HG02623 (cell line): ENCODE measurements at regions not wholly inside any gene's neighbourhood (a gene's known extent, or its start where the extent isn't known, plus 50 kb on each side); places are given as distances from the start of the nearest gene placed in this dataset.

Source experiments
- ATAC-seq: cut with Tn5 transposase; IDR thresholded peaks from one replicate; pipeline ENCODE4 v1.9.1; 2021; ENCODE audit warnings: moderate library complexity; ENCODE audit not compliant: unreplicated experiment

DNA sequence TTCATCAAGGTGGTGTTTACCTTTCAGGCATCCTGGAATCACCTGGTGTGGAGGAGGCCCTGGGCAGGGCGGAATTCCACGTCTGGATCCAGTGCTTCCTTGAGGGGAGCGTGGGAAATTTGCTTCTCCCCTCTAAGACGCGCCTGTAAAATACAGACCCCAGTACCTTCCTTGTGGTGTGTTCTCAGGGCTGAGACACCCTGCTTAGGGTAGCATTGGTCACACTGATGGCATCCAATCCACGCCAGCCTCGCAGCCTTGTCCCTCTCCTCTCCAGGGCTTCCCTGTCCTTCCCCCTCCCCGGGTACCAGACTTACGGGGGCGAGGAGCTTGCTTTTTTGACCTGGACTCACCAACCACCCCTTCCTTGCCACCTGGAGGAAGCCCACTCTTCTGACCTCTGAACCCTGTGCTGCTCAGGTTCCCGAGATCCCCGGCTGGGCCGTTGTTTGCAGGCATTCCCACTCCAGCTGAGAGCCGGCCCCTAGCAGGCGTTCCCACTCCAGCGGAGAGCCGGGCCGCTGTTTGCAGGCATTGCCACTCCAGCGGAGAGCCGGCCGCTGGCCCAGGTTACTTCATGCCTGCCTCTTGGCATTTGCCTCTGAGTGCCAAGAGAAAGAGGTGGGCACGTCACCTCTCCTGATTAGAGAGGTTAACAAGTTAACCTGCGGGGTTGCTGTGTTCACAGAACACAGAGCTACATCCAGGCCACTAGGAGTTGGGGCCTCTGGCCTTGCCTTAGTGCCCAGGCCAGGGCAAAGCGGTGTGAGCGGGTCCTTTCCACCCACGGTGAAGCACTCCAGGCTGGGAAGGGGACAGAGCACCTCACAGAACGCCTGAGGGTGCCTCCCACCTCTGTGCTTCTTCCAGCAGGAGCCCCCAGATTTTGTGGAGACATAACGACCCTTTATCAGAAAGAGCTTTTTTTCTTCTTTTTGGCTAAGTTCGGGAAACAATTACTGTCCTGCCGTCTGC lies 254.0 kb upstream of the PPP2R2D start:
- ATAC-seq, result no peak

DNA sequence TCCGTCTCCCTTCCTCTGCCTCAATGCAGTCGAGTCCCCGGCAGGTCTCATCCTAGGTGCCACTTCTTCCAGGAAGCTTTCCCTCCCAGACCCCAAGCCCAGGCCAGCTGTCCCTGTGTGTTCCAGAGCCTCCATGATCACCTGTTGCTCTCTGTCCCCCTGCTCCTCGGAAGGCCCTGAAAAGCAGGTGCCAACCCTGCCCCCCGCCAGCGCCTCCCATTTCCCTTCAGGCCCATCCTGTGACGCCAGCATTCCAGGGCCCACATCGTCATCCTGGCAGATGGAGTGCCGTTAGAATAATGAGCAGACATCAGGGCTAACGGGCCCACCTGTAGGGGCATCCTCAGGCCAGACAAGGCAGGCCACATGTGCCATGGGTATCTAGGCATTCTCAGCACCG lies 253.0 kb upstream of the PPP2R2D start:
- ATAC-seq, result no peak

DNA sequence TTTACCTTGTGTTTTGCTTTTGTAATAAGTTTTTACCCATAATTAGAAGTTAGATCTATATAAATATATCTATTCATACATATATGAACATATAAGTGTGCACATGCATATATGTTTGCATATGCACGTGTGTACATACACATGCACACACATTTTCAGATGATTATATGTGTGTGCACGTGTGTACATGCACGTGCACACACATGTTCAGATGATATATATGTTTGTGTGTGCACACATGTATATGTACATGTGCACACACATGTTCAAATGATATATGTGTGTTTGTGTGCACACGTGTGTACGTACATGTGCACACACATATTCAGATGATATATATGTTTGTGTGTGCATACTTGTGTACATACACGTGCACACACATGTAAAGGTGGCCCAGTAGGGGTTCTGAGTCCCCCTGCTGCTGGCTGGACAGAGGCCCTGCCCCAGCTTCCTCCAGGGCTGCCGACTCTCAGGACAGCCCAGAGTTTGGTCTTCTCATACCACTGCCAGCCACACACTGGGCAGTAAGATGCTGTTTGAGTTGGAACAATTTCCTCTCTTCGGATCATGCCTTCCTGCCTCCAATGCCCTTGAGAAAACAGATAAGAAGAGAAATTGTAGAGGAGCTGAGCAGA lies 252.3 kb upstream of the PPP2R2D start:
- ATAC-seq, result no peak

DNA sequence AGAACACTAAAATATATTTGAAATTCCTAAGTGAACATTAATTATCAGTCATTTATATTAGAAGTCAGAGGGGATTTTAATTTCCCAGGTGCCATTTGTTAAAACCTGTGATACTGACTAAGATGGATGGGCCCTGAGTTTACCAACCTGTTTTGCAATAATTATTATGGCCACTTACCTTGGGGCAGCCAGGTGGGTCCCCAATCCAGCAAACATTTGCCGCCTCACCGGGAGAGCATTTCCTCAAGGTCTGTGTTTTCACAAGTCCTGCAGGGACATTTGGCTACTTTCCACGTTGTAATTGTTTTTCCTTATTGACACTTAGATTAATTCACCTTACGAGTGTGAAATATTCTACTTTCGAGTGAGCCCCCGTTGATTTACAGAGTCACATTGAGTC lies 251.2 kb upstream of the PPP2R2D start:
- no peak for ATAC-seq

DNA sequence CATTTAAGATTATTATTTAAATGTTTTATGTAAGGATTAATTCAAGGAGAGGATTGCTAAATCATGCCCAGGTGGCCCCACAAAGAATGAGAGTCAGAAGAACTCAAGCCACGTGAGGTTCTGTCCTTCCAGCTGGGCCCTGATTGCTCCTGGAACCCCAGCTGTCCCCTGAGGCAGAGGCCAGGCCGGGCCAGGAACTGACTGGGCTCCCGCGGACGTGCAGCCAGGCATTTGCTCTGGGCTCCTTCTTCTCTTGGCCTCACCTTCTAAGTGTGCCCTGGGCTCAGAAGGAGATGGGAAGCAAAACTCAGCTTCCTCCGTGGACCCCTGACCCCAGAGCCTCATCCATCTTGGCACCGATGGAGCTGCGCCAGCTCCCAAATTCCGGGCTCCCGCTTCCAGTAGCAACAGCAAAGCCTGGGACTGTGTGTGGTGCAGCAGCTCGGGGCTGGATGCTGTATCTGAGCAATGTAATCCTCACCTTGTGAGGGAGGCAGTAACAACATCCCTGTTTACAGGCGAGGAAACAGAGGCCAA lies 250.6 kb upstream of the PPP2R2D start:
- ATAC-seq, result no peak

DNA sequence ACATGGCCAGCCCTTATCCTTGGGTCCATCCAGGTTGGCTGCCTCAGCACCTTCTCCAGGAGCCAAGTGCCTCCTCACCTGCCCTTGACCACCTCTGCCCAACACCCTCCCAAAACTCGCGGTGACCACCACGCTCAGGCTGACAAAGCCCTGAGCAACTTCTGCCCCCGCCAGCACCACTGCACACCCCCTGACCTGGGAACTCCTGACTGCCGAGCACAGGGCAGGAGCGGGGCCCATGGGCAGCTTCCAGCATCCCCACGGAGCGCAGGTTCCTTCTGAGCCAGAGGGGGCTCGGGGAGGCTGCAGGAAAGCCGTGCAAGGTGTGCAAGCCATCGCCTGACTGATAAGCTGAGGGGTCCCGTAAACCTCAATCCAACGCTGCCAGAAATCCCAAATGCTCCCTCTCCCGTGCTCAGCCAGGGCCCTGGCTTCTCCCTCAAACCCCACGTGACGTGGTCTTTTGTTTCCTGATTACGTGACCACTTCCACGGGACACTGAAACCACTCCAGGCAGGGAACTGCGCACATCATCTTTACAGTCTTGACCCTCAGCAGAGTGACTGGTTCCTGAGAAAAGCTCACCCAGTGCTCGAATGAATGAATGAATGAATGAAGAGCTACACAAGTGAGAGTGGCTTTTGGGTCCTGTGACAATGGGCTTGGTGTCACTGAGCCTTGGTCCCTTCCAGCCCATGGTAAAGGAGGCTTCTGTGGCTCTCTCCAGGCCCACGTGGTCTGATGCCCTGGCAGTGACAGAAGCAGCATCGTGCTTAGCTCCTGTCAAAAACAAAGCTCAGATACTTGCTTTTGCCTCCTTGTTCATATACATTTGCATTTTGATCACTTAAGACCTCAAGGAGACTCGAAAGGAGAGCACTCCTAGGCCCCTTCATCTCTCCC lies 249.8 kb upstream of the PPP2R2D start:
- ATAC-seq, result no peak

- no peak for ATAC-seq
Measured at GRCh38 chr10:131651674-131652437, 249.0 kb upstream of the PPP2R2D start.

DNA sequence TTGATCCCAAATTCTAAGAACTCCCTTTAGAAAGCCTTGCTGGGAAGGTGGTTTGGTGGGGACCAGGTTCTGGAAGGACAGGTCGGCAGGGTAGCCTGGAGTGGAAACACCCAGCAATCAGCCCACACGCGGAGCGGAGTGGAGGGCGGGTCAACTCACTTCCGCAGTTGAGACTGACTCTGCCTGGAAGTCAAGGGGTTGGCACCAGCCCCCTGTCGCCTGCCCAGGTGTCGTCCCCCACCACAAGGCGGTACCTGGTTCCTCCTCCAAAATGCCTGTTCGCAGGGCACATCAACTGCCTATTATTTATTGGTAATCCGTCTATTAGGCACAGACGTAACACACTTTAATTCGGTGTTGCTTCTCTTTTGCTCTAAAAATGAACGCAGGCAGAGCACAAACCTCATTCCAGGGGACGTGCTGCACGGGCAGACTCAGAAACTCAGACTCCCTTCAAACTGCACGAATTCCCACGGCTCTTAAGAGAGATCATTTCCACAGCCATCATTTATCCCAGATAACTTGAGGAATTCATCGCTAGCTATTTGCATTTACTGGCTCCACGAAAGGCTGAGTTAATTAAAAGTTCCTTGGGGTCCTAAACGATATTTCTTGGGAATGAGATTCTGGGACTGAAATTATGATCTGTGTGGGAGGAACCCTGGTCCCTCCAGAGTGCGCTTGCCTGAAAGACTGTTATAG lies 248.2 kb upstream of the PPP2R2D start:
- no peak for ATAC-seq

DNA sequence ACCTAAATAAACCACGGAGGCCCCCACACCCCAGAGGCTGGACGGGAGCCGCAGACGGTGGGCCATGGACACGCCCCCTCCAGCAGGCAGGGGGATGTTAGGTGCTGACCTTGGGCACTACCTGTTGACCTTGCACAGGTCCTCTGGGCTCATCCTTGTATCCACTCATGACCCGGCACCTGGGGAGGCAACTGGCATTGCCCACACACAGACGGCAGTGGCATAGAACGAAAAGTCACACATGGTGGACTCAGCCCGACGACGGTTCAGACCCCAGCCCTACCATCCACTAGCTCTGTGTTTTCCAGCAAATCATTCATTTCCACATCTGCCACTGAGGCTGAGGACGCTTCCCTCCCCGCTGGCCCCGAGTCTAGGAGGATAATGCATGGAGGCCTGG lies 247.7 kb upstream of the PPP2R2D start:
- no peak for ATAC-seq

- ATAC-seq, result no peak
Measured at GRCh38 chr10:131653554-131654470, 247.0 kb upstream of the PPP2R2D start.

- no peak for ATAC-seq
Measured at GRCh38 chr10:131654471-131655087, 246.2 kb upstream of the PPP2R2D start.

DNA sequence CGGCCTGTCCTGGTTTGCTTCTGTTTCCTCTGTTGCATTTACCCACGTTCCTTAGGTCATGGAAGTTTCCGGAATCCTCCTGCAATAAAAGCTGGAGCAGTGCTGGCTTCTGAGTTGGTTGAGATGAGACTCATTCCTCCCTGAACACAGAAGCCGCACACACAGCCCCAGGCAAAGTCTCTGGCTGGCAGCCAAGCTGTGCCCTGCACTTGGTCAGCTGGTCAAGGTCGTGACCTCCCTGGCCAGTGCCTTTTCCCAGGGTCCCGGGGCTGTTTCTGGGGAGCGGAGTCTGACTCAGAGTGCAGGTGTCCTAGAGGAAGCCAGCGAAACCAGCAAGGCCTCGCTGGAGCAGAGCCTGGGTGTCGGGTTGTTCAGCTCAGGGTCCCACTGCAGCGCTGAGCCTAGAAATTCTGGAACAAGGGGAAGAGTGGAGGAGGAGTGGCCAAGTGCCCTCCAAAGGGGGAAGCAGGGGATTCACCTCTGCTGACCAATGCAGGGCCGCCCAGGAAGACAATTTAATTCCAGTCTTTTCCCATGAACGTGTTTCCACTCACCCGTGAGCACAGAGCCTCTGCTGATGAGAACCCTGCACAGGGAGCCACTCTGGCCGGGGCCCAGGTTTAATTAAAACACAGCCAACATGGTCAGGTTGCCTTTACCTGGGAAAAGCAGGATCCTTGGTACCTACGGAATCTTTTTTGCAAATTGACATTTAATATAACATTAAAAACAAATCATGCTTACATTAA lies 245.5 kb upstream of the PPP2R2D start:
- ATAC-seq, result no peak

- no peak for ATAC-seq
Measured at GRCh38 chr10:131656009-131656408, 244.8 kb upstream of the PPP2R2D start.

DNA sequence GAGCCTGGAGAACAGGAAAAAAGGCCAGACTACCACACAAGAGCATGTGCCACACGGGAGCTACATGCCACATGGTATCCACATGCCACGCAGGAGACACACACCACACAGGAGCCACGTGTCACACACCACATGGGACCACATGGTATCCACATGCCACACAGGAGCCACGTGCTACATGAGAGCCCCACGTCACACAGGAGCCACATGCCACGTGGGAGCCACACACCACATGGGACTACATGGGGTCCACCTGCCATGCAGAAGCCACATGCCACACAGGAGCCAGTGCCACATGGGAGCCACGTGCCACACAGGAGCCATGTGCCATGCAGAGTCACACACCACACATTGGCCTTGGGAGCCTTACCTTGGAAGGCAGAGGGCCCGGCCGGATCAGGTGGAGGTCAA lies 244.4 kb upstream of the PPP2R2D start:
- ATAC-seq, result no peak

GRCh38 chr10:131657318-131657984 lies 243.4 kb upstream of the PPP2R2D start:
- ATAC-seq, result no peak

DNA sequence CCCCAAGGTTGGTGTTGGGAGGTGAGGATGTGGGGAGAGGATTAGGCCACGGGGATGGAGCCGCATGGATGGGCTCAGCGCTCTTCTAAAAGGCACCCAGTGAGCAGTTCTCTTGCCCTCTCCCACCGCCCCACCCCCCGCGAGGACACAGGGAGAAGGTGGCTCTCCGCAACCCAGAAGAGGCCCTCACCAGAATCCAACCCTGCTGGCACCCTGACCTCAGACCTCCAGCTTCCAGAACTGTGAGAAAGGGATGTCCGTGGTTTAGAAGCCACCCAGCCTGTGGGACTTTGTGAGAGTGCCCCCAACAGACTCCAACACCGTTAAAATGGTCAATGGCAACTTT lies 242.8 kb upstream of the PPP2R2D start:
- no peak for ATAC-seq

DNA sequence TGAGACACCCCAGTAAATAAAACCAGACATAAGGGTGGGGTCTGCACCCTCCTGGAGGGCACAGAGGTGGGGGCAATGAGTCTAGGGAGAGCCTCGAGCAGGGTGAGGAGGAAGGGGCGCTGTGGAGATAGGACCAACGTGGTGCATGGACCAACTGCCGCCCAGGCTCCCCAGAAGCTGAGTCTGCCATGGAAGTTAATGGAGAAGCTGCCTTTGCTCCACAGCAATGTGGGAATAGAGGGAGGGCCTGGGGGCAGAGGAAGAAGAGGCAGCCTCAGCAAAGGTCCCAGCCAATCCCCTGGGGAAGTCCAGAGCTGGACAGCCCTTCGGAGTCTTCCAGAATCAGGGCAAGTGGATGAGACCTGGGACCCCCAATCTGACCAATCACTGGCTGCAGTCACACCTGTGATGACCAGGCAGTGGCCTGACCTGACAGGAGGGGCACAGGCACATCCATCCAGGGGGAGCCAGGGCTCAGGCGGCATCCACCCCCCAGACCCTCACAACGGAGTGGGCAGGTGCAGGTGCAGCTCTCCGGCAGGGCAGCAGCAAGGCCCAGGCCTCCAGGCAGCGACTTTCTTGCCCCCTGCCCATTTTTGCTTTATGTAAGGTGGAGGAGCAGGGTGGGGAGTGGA lies 242.2 kb upstream of the PPP2R2D start:
- no peak for ATAC-seq
